ENCODE measurements at regions not wholly inside any gene's neighbourhood (a gene's known extent, or its start where the extent isn't known, plus 50 kb on each side); places are given as distances from the start of the nearest gene placed in this dataset.
A peak's percentile ranks its signal among the peaks of the same experiment; 100 is the strongest.

- 81 to 85% methylated on average over 4 of the region's 4 CpGs for WGBS, 2 donors
- Histone ChIP-seq H3K27me3 (no peaks in the 10 kb centered on the region), H3K27ac (peak overlapping the region in 1 of 4 donors; percentile 71), H3K9me3 (no peaks in the 10 kb centered on the region), H3K36me3 (no peaks in the 10 kb centered on the region), H3K4me1 (peaks cover 19 to 26% (median 26%) of the 10 kb centered on the region in 3 donors), H3K4me3 (no peak overlapping the region)
- intact Hi-C loops (cut with DNase I): no loop called here
- ATAC-seq (peak in 1 of 4 donors; percentile 21), FAIRE-seq (no peak), DNase-seq (no peak)
- TF ChIP-seq, protein P1, sequence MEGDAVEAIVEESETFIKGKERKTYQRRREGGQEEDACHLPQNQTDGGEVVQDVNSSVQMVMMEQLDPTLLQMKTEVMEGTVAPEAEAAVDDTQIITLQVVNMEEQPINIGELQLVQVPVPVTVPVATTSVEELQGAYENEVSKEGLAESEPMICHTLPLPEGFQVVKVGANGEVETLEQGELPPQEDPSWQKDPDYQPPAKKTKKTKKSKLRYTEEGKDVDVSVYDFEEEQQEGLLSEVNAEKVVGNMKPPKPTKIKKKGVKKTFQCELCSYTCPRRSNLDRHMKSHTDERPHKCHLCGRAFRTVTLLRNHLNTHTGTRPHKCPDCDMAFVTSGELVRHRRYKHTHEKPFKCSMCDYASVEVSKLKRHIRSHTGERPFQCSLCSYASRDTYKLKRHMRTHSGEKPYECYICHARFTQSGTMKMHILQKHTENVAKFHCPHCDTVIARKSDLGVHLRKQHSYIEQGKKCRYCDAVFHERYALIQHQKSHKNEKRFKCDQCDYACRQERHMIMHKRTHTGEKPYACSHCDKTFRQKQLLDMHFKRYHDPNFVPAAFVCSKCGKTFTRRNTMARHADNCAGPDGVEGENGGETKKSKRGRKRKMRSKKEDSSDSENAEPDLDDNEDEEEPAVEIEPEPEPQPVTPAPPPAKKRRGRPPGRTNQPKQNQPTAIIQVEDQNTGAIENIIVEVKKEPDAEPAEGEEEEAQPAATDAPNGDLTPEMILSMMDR (IDR thresholded peaks at IDR 0.05): no peak
Measured at GRCh38 chr7:25308246-25308645, 80.0 kb upstream of the NPVF start.

DNA sequence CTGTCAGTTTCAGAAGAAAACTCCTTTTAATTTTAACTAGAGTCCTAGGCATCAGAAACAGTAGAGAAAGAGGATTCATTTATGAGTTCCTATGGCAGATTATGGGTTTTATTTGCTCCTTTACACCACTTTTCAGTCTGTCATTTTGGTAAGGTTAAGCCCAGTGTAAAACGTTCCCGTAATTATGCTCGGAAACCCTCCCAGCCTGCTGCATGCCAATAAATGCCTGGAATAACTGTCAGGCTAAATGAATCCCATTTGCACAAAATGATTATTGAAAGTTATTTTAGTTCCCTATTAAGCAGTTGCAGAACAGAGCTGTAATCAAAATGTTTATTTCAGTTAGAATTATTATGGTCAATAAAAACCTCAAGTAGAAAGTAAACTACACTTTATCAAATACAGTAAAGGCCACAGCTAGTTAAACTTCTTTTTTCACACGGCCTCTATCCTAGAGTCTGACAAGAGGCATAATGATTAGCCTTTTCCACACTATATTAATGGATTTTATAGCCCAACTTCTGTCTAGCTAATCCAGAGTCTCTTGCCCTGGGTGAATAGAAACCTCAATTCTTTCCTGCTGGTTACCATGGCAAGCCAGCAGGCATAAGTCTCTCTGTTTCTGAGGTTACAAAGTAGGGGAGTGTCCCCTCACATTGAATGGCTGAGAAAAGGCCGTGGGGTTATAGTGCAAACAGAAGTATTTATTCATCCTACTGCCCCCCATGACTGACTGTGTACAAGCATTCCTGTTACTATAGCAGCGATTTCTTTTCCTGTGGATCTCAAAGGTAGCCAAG is 80.8 kb upstream of the NPVF start:
- Histone ChIP-seq H3K27ac (peak overlapping the region in 3 of 4 donors; percentile 30 to 71 (median 39)), H3K27me3 (no peaks in the 10 kb centered on the region), H3K36me3 (no peaks in the 10 kb centered on the region), H3K4me3 (no peak overlapping the region), H3K9me3 (no peaks in the 10 kb centered on the region), H3K4me1 (peaks cover 27 to 34% (median 34%) of the 10 kb centered on the region in 3 donors)
- peak; percentile 68 to 79 (median 76) for ATAC-seq
- no peak for DNase-seq
- FAIRE-seq: peak; percentile 78
- TF ChIP-seq, protein P1 (IDR thresholded peaks at IDR 0.05): no peak
- WGBS, 2 donors: 15 to 21% methylated on average over 6 of the region's 6 CpGs
- intact Hi-C loops (cut with DNase I): no loop called here

GRCh38 chr7:25310896-25311295 is 82.6 kb upstream of the NPVF start:
- Histone ChIP-seq H3K4me1 (peaks cover 39 to 45% (median 40%) of the 10 kb centered on the region in 3 donors), H3K36me3 (no peaks in the 10 kb centered on the region), H3K4me3 (no peak overlapping the region), H3K27me3 (no peaks in the 10 kb centered on the region), H3K9me3 (no peaks in the 10 kb centered on the region), H3K27ac (no peak overlapping the region)
- FAIRE-seq (no peak), ATAC-seq (no peak), DNase-seq (no peak)
- TF ChIP-seq, protein P1 (IDR thresholded peaks at IDR 0.05): no peak
- intact Hi-C loops (cut with DNase I): no loop called here

DNA sequence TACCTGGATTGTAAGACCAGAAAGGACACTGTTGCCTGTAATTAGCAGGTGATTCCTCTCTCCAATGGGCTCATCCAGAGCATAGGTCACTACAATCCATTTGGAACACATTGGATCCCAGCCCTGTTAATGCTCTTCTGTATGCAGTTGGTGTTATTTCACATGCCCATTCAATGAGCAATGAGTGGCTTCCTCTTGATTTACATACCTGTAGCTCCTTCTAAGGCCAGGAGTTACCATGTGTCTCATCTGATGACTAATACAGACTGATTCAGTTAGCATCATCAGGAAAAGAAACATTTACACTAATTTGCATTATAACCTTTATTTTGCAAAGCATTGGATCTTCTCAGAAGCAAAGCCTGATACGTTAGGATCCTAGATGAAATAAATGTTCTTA is 83.1 kb upstream of the NPVF start:
- ATAC-seq: no peak
- DNase-seq: no peak
- Histone ChIP-seq H3K27ac (no peak overlapping the region), H3K9me3 (no peaks in the 10 kb centered on the region), H3K27me3 (no peaks in the 10 kb centered on the region), H3K4me1 (peaks cover 39 to 49% (median 43%) of the 10 kb centered on the region in 3 donors), H3K4me3 (no peak overlapping the region), H3K36me3 (no peaks in the 10 kb centered on the region)
- 57 to 76% methylated on average over 1 of the region's 1 CpG for WGBS, 2 donors
- intact Hi-C loops (cut with DNase I): no loop called here
- TF ChIP-seq, protein P1 (IDR thresholded peaks at IDR 0.05): no peak
- FAIRE-seq: no peak

- intact Hi-C loops (cut with DNase I): no loop called here
- ATAC-seq (no peak), DNase-seq (no peak), FAIRE-seq (no peak)
- Histone ChIP-seq H3K4me1 (peaks cover 39 to 57% (median 42%) of the 10 kb centered on the region in 3 donors), H3K27me3 (no peaks in the 10 kb centered on the region), H3K27ac (peak overlapping the region in 1 of 4 donors; percentile 82), H3K36me3 (no peaks in the 10 kb centered on the region), H3K9me3 (no peaks in the 10 kb centered on the region), H3K4me3 (no peak overlapping the region)
- TF ChIP-seq, protein P1 (IDR thresholded peaks at IDR 0.05): no peak
- 70 to 72% methylated on average over 6 of the region's 6 CpGs for WGBS, 2 donors
Measured at GRCh38 chr7:25312968-25313367, 84.7 kb upstream of the NPVF start.
